ENCODE measurements at regions not wholly inside any gene's neighbourhood (a gene's known extent, or its start where the extent isn't known, plus 50 kb on each side); places are given as distances from the start of the nearest gene placed in this dataset.

GRCh38 chr2:147538088-147538487 is 306.7 kb upstream of the ACVR2A start:
- H3K9me3 Mint-ChIP-seq (ENCODE audit: unreplicated experiment), result no peaks in the 10 kb centered on the region
- peak; percentile 94 for DNase-seq (ENCODE audit: low read depth)
- Histone ChIP-seq H3K4me2 (ENCODE audit: low read length) (no peak overlapping the region), H3K4me3 (ENCODE audit: insufficient read depth, low read depth, low read length) (no peak overlapping the region), H3K4me1 (ENCODE audit: insufficient read depth, low read length) (no peaks in the 10 kb centered on the region), H3K79me2 (ENCODE audit: insufficient read depth, low read length) (no peaks in the 10 kb centered on the region), H3K27ac (ENCODE audit: low read depth, low read length) (no peak overlapping the region), H3K27me3 (ENCODE audit: insufficient read depth, low read length) (no peaks in the 10 kb centered on the region), H3K36me3 (ENCODE audit: insufficient read depth, low read length) (no peaks in the 10 kb centered on the region), H3K9ac (ENCODE audit: low read length) (no peak overlapping the region), H3K9me3 (ENCODE audit: insufficient read depth, low read depth, low read length) (no peaks in the 10 kb centered on the region), H4K20me1 (ENCODE audit: insufficient read depth, low read length) (no peaks in the 10 kb centered on the region), H2AFZ (ENCODE audit: low read depth, low read length) (no peak overlapping the region)
- no peak for TF ChIP-seq EZH2 (IDR thresholded peaks at IDR 0.05; ENCODE audit: insufficient read depth, low read length)
- no peak for FAIRE-seq
- peak overlapping the region; percentile 1 for H3K27ac Mint-ChIP-seq (ENCODE audit: unreplicated experiment)
- no peaks in the 10 kb centered on the region for H3K36me3 Mint-ChIP-seq (ENCODE audit: low read depth, unreplicated experiment)
- H3K27me3 Mint-ChIP-seq (ENCODE audit: low read depth, unreplicated experiment), result no peaks in the 10 kb centered on the region
- H3K4me3 Mint-ChIP-seq (ENCODE audit: unreplicated experiment), result no peak overlapping the region
- peaks cover 15% of the 10 kb centered on the region for H3K4me1 Mint-ChIP-seq (ENCODE audit: low read depth, unreplicated experiment)

DNA sequence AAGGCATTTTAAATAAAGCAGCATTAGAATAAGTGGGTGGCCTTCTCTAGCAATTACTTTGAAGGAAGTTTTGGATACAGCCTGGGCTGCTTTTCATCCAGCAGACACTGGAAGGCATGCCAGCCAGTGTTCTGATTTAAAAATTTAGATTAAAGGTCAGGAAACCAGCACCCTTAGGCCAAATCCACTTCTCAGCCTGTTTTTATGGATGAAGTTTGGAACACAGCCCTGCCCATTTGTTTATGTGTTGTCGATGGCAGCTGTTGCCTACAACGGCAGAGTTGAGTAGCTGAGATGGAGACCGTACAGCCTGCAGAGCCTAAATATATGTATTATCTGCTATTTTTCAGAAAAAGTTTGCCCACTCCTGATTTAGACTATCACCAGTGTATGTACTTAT is 313.6 kb upstream of the ACVR2A start:
- Histone ChIP-seq H3K36me3 (ENCODE audit: insufficient read depth, low read length) (no peaks in the 10 kb centered on the region), H4K20me1 (ENCODE audit: insufficient read depth, low read length) (no peaks in the 10 kb centered on the region), H3K27ac (ENCODE audit: low read depth, low read length) (no peak overlapping the region), H3K4me2 (ENCODE audit: low read length) (no peak overlapping the region), H2AFZ (ENCODE audit: low read depth, low read length) (no peak overlapping the region), H3K79me2 (ENCODE audit: insufficient read depth, low read length) (no peaks in the 10 kb centered on the region), H3K27me3 (ENCODE audit: insufficient read depth, low read length) (no peaks in the 10 kb centered on the region), H3K4me3 (ENCODE audit: insufficient read depth, low read depth, low read length) (no peak overlapping the region), H3K9me3 (ENCODE audit: insufficient read depth, low read depth, low read length) (no peaks in the 10 kb centered on the region), H3K4me1 (ENCODE audit: insufficient read depth, low read length) (no peaks in the 10 kb centered on the region), H3K9ac (ENCODE audit: low read length) (no peak overlapping the region)
- no peak for FAIRE-seq
- TF ChIP-seq CTCF (IDR thresholded peaks at IDR 0.05; ENCODE audit: insufficient read depth, low read depth, low read length) (no peak), EZH2 (IDR thresholded peaks at IDR 0.05; ENCODE audit: insufficient read depth, low read length) (no peak)
- H3K9me3 Mint-ChIP-seq (ENCODE audit: unreplicated experiment), result no peaks in the 10 kb centered on the region
- no peak for DNase-seq (ENCODE audit: low read depth)
- H3K36me3 Mint-ChIP-seq (ENCODE audit: low read depth, unreplicated experiment), result no peaks in the 10 kb centered on the region
- H3K27ac Mint-ChIP-seq (ENCODE audit: unreplicated experiment), result no peak overlapping the region
- no peak overlapping the region for H3K4me3 Mint-ChIP-seq (ENCODE audit: unreplicated experiment)
- peaks cover 1% of the 10 kb centered on the region for H3K4me1 Mint-ChIP-seq (ENCODE audit: low read depth, unreplicated experiment)
- H3K27me3 Mint-ChIP-seq (ENCODE audit: low read depth, unreplicated experiment), result no peaks in the 10 kb centered on the region

DNA sequence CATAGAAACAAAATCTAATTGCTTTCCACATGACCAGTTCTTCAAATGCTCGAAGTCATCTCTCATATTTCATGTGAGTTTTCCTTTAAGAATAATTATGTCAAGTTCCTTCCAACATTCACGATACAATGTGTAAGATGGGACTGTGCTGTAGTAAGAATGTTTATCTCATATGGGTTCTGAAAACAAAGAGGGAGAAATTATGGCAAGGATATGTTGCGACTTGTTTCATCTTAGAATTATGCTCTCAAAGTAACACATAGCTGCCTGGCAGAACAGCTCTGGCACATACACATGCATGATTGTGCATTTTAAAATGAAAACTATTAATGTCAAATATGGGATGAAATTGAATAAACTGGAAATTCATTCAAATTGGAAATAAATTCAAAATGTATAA is 314.8 kb upstream of the ACVR2A start:
- no peak overlapping the region for H3K27ac Mint-ChIP-seq (ENCODE audit: unreplicated experiment)
- no peak overlapping the region for H3K9ac ChIP-seq (ENCODE audit: low read length)
- no peak for FAIRE-seq
- H4K20me1 ChIP-seq (ENCODE audit: insufficient read depth, low read length), result no peaks in the 10 kb centered on the region
- H3K9me3 ChIP-seq (ENCODE audit: insufficient read depth, low read depth, low read length), result no peaks in the 10 kb centered on the region
- no peaks in the 10 kb centered on the region for H3K79me2 ChIP-seq (ENCODE audit: insufficient read depth, low read length)
- H3K9me3 Mint-ChIP-seq (ENCODE audit: unreplicated experiment), result no peaks in the 10 kb centered on the region
- H3K36me3 Mint-ChIP-seq (ENCODE audit: low read depth, unreplicated experiment), result no peaks in the 10 kb centered on the region
- H3K27ac ChIP-seq (ENCODE audit: low read depth, low read length), result no peak overlapping the region
- no peak for DNase-seq (ENCODE audit: low read depth)
- H3K27me3 Mint-ChIP-seq (ENCODE audit: low read depth, unreplicated experiment), result no peaks in the 10 kb centered on the region
- no peak overlapping the region for H3K4me3 Mint-ChIP-seq (ENCODE audit: unreplicated experiment)
- peaks cover 9% of the 10 kb centered on the region for H3K4me1 Mint-ChIP-seq (ENCODE audit: low read depth, unreplicated experiment)
- H3K36me3 ChIP-seq (ENCODE audit: insufficient read depth, low read length), result no peaks in the 10 kb centered on the region
- H2AFZ ChIP-seq (ENCODE audit: low read depth, low read length), result no peak overlapping the region
- TF ChIP-seq EZH2 (IDR thresholded peaks at IDR 0.05; ENCODE audit: insufficient read depth, low read length), result no peak
- no peak for TF ChIP-seq CTCF (IDR thresholded peaks at IDR 0.05; ENCODE audit: insufficient read depth, low read depth, low read length)
- no peak overlapping the region for H3K4me3 ChIP-seq (ENCODE audit: insufficient read depth, low read depth, low read length)
- H3K4me1 ChIP-seq (ENCODE audit: insufficient read depth, low read length), result no peaks in the 10 kb centered on the region
- H3K27me3 ChIP-seq (ENCODE audit: insufficient read depth, low read length), result no peaks in the 10 kb centered on the region
- no peak overlapping the region for H3K4me2 ChIP-seq (ENCODE audit: low read length)

Data from astrocyte (in vitro differentiated cells and primary cell).